A549 (cell line): ENCODE measurements at regions not wholly inside any gene's neighbourhood (a gene's known extent, or its start where the extent isn't known, plus 50 kb on each side); places are given as distances from the start of the nearest gene placed in this dataset.

ENCODE experiments used
- ATAC-seq, 2 experiments: fragments of 200-7000 bp in 1 of 2; fragments of >200 bp in 1 of 2; cut with Nextera tagmentation in 1 of 2; cut with Tn5 transposase in 1 of 2; 3 replicates each; pipeline versions ENCODE4 v1.8.0 to v1.9.1; 2018 to 2020; ENCODE audit warnings: mild to moderate bottlenecking in 1 of 2, moderate library complexity in 1 of 2
- CTCF ChIA-PET: fragments of 300-600 bp; sonication (Branson Sonifier 250); formaldehyde crosslinking; extraction: SDS; loops from one replicate; lab custom pipeline; 2021; ENCODE audit warnings: antibody characterized with exemption, inconsistent platforms; lab: Yijun Ruan, JAX
- POLR2A ChIA-PET: fragments of 350-600 bp; formaldehyde crosslinking; extraction: SDS; loops from one replicate; lab custom pipeline; 2021; ENCODE audit warnings: antibody characterized with exemption, inconsistent platforms; lab: Yijun Ruan, JAX
- DNase-seq, 2 experiments: peaks; one replicate each; pipeline versions ENCODE4 v3.0.0 to v3.0.0-alpha.2; 2011 to 2016; ENCODE audit warnings: low read depth in 1 of 2, low spot score in 1 of 2
- FAIRE-seq: peaks from 2 replicates; lab custom pipeline; 2011; peaks lifted over from hg19 to GRCh38; lab: Jason Lieb, UNC
- H3K27ac ChIP-seq, 2 experiments: fragments of >200 bp; sonication (Bioruptor Twin); formaldehyde crosslinking; 3 replicates each; pipeline ENCODE4 v1.5.1; 2016 to 2017
- H3K4me1 ChIP-seq: fragments of >200 bp; sonication (Bioruptor Twin); formaldehyde crosslinking; 3 replicates; pipeline ENCODE4 v1.6.1; 2016
- H3K4me2 ChIP-seq: fragments of >200 bp; sonication (Bioruptor Twin); formaldehyde crosslinking; 3 replicates; pipeline ENCODE4 v1.6.1; 2016
- H3K4me3 ChIP-seq: fragments of >200 bp; sonication (Bioruptor Twin); formaldehyde crosslinking; 3 replicates; pipeline ENCODE4 v1.5.1; 2016
- H3K9me3 ChIP-seq: fragments of >200 bp; sonication (Bioruptor Twin); formaldehyde crosslinking; 3 replicates; pipeline ENCODE4 v1.6.1; 2016
- BHLHE40 ChIP-seq: IDR thresholded peaks from 2 replicates; pipeline ENCODE4 v1.6.1; 2012; ENCODE audit warnings: low read depth, low read length, inconsistent platforms
- EHMT2 ChIP-seq: fragments of 200-600 bp; sonication (generic); IDR thresholded peaks from 2 replicates; pipeline ENCODE4 v1.6.1; 2016; ENCODE audit warnings: antibody characterized with exemption, low read depth, mild to moderate bottlenecking, moderate library complexity
- FOSB ChIP-seq: fragments of 250-450 bp; sonication (Bioruptor Pico); IDR thresholded peaks from 2 replicates; pipeline ENCODE4 v1.5.0; 2020; ENCODE audit warnings: mild to moderate bottlenecking, moderate library complexity
- FOXS1 ChIP-seq: fragments of 250-450 bp; sonication (Bioruptor Pico); IDR thresholded peaks from 2 replicates; pipeline ENCODE4 v1.5.0; 2020; ENCODE audit warnings: mild to moderate bottlenecking, moderate library complexity
- JUN ChIP-seq, 2 experiments: fragments of >200 bp; sonication (Bioruptor Twin); formaldehyde crosslinking; IDR thresholded peaks; 2 replicates in 1 of 2; 3 replicates in 1 of 2; pipeline ENCODE4 v1.6.1; 2016 to 2017
- JUNB ChIP-seq: fragments of >200 bp; sonication (Bioruptor Twin); formaldehyde crosslinking; IDR thresholded peaks from 2 replicates; pipeline ENCODE4 v1.6.1; 2016
- MAFK ChIP-seq: fragments of 450-650 bp; IDR thresholded peaks from 2 replicates; pipeline ENCODE4 v1.6.1; 2014; ENCODE audit not compliant: partially characterized antibody
- MAX ChIP-seq: IDR thresholded peaks from 2 replicates; pipeline ENCODE4 v1.6.1; 2012
- MAZ ChIP-seq: fragments of 150-350 bp; IDR thresholded peaks from 2 replicates; pipeline ENCODE4 v1.6.1; 2014; ENCODE audit warnings: antibody characterized with exemption, low read depth, low read length, borderline replicate concordance
- NR3C1 ChIP-seq: fragments of >200 bp; sonication (Bioruptor Twin); formaldehyde crosslinking; IDR thresholded peaks from 3 replicates; pipeline ENCODE4 v1.6.1; 2017
- PHF8 ChIP-seq: fragments of 200-600 bp; sonication (generic); IDR thresholded peaks from 2 replicates; pipeline ENCODE4 v1.6.1; 2016; ENCODE audit warnings: low read depth, mild to moderate bottlenecking, antibody characterized with exemption, moderate library complexity, borderline replicate concordance
- POLR2AphosphoS2 ChIP-seq: conservative IDR thresholded peaks from 2 replicates; pipeline ENCODE4 v1.6.1; 2012; ENCODE audit warnings: low read length, improper control_type of control experiment, inconsistent platforms
- RARB ChIP-seq: fragments of 250-450 bp; sonication (Bioruptor Pico); IDR thresholded peaks from 2 replicates; pipeline ENCODE4 v1.8.0; 2021; ENCODE audit warnings: mild to moderate bottlenecking, moderate library complexity
- RCOR1 ChIP-seq: fragments of 150-350 bp; IDR thresholded peaks from 2 replicates; pipeline ENCODE4 v1.6.1; 2014; ENCODE audit warnings: antibody characterized with exemption, low read length, low read depth
- RNF2 ChIP-seq: fragments of 200-600 bp; sonication (generic); IDR thresholded peaks from 2 replicates; pipeline ENCODE4 v1.6.1; 2016; ENCODE audit warnings: low read depth, mild to moderate bottlenecking, antibody characterized with exemption, moderate library complexity, borderline replicate concordance
- TFCP2L1 ChIP-seq: fragments of 250-450 bp; sonication (Bioruptor Pico); IDR thresholded peaks from 2 replicates; pipeline ENCODE4 v1.5.0; 2021; ENCODE audit warnings: mild to moderate bottlenecking
- ZFP36 ChIP-seq: fragments of 450-650 bp; IDR thresholded peaks from 2 replicates; pipeline ENCODE4 v1.6.1; 2014; ENCODE audit warnings: borderline replicate concordance; ENCODE audit not compliant: partially characterized antibody
- ZSCAN20 ChIP-seq: fragments of 250-450 bp; sonication (Bioruptor Pico); IDR thresholded peaks from 2 replicates; pipeline ENCODE4 v1.8.0; 2022; ENCODE audit warnings: mild to moderate bottlenecking, moderate library complexity
- WGBS: methylation state at CpG from one replicate; pipeline ENCODE4 v1.1.6; 2017; ENCODE audit errors: missing lambda C conversion rate; 5-methylcytosine and 5-hydroxymethylcytosine counted together
- TF ChIP-seq, protein P1 (sequence below): fragments of >200 bp; sonication (Bioruptor Twin); formaldehyde crosslinking; IDR thresholded peaks from 3 replicates; pipeline ENCODE4 v1.6.1; 2016
- TF ChIP-seq, protein P2 (sequence below): fragments of 450-650 bp; IDR thresholded peaks from 2 replicates; pipeline ENCODE4 v1.6.1; 2014; ENCODE audit warnings: antibody characterized with exemption
- TF ChIP-seq, protein P3 (sequence below): IDR thresholded peaks from 2 replicates; pipeline ENCODE4 v1.6.1; 2012
- TF ChIP-seq, protein P4 (sequence below): fragments of >200 bp; sonication (Bioruptor Twin); formaldehyde crosslinking; IDR thresholded peaks from 2 replicates; pipeline ENCODE4 v1.6.1; 2016

DNA sequence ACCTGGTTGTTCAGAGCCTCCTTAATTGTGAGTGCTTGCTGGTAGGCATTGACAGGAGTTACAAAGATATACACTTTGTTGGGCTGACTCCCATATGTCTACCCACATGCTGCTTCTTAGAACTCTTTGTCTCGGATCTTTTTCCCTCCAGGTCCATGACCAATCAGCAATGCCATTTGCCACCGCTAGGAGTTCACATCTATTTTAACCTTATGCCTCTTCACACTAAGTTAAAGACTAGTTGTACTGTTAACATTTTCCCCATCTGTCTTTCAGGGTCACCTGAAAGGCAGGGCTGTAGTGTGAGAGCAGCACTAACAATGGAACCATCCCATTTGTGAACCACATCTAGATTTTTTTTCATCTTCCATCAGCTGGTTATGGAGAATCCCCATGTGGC lies 226.7 kb upstream of the NPY start (continued):
- no peak for TF ChIP-seq ZSCAN20 (CRISPR knock-in tag)

DNA sequence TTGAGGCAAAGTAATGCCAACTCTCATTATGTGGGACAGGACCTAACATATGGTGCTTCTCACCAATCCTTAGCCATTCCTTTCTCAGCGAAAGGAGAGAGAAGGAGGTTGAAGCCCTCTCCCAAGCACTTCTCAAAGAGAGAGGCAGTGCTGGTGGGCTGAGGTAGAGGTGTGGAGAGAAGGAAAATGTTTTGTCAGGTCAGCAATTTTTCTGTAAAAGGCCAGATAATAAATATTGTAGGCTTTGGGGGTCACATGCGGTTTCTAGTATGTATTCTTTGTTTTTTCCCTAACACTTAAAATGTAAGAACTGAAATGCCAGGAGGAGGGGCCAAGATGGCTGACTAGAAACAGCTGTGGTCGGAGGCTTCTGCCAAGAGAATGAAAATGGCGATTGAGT lies 225.0 kb upstream of the NPY start:
- FAIRE-seq (no peak), ATAC-seq (no peak), DNase-seq (no peak)
- ChIA-PET CTCF (no interaction called here), POLR2A (no interaction called here)
- Histone ChIP-seq H3K4me3 (no peak overlapping the region), H3K27ac (no peak overlapping the region), H3K4me2 (no peak overlapping the region), H3K9me3 (no peaks in the 10 kb centered on the region; the same call in 2 of the 3 replicates), H3K4me1 (no peaks in the 10 kb centered on the region)
- 7% methylated on average over 4 of the region's 4 CpGs for WGBS
- TF ChIP-seq MAFK (peak; percentile 92), FOXS1 (CRISPR knock-in tag) (no peak)

DNA sequence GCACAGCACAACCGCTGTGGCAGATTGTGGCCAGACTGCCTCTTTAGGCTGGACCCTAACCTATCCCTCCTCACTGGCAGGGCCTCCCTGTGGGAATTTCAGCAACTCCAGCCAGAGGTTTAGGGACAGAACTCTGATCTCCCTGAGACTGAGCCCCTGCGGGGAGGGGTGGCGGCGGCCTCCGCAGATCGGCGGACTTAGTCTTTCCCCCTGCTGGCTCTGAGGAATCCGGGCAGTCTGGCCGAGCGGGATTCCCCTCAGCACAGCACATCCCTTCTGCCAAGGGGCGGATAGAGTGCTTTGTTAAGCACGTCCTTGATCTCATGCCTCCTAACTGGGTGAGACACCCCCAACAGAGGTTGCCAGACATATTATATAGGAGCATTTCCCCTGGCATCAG lies 224.2 kb upstream of the NPY start:
- no peak for DNase-seq
- no peaks in the 10 kb centered on the region for H3K4me1 ChIP-seq
- H3K27ac ChIP-seq, result no peak overlapping the region
- CTCF ChIA-PET, result no interaction called here
- TF ChIP-seq PHF8 (no peak), ZSCAN20 (CRISPR knock-in tag) (no peak), NR3C1 (no peak), MAX (no peak), FOXS1 (CRISPR knock-in tag) (no peak), ZFP36 (no peak), EHMT2 (no peak)
- TF ChIP-seq, protein P1, sequence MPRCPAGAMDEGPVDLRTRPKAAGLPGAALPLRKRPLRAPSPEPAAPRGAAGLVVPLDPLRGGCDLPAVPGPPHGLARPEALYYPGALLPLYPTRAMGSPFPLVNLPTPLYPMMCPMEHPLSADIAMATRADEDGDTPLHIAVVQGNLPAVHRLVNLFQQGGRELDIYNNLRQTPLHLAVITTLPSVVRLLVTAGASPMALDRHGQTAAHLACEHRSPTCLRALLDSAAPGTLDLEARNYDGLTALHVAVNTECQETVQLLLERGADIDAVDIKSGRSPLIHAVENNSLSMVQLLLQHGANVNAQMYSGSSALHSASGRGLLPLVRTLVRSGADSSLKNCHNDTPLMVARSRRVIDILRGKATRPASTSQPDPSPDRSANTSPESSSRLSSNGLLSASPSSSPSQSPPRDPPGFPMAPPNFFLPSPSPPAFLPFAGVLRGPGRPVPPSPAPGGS, result no peak
- WGBS, result 13% methylated on average over 6 of the region's 12 CpGs
- H3K9me3 ChIP-seq, result no peaks in the 10 kb centered on the region; the same call in 2 of the 3 replicates
- no peak overlapping the region for H3K4me3 ChIP-seq
- ATAC-seq, result no peak
- no peak for FAIRE-seq
- POLR2A ChIA-PET, result no interaction called here
- H3K4me2 ChIP-seq, result no peak overlapping the region

GRCh38 chr7:24063721-24064120 lies 220.3 kb upstream of the NPY start:
- Histone ChIP-seq H3K4me2 (no peak overlapping the region), H3K9me3 (no peaks in the 10 kb centered on the region), H3K4me1 (no peaks in the 10 kb centered on the region), H3K4me3 (no peak overlapping the region), H3K27ac (no peak overlapping the region)
- ATAC-seq, result no peak
- DNase-seq, result no peak
- FAIRE-seq, result no peak
- WGBS, result 31% methylated on average over 6 of the region's 6 CpGs
- ChIA-PET CTCF (interaction anchor here (0.7 kb wide), 1 partner anchor 698 kb away, joined by 3 read pairs; no protein-coding TSS in a partner anchor), POLR2A (no interaction called here)
- TF ChIP-seq, protein P2, sequence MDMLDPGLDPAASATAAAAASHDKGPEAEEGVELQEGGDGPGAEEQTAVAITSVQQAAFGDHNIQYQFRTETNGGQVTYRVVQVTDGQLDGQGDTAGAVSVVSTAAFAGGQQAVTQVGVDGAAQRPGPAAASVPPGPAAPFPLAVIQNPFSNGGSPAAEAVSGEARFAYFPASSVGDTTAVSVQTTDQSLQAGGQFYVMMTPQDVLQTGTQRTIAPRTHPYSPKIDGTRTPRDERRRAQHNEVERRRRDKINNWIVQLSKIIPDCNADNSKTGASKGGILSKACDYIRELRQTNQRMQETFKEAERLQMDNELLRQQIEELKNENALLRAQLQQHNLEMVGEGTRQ, result no peak
- TF ChIP-seq, protein P3, sequence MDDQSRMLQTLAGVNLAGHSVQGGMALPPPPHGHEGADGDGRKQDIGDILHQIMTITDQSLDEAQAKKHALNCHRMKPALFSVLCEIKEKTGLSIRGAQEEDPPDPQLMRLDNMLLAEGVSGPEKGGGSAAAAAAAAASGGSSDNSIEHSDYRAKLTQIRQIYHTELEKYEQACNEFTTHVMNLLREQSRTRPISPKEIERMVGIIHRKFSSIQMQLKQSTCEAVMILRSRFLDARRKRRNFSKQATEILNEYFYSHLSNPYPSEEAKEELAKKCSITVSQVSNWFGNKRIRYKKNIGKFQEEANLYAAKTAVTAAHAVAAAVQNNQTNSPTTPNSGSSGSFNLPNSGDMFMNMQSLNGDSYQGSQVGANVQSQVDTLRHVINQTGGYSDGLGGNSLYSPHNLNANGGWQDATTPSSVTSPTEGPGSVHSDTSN, result no peak
- no peak for TF ChIP-seq TFCP2L1 (CRISPR knock-in tag)
- TF ChIP-seq FOSB (CRISPR knock-in tag), result no peak

DNA sequence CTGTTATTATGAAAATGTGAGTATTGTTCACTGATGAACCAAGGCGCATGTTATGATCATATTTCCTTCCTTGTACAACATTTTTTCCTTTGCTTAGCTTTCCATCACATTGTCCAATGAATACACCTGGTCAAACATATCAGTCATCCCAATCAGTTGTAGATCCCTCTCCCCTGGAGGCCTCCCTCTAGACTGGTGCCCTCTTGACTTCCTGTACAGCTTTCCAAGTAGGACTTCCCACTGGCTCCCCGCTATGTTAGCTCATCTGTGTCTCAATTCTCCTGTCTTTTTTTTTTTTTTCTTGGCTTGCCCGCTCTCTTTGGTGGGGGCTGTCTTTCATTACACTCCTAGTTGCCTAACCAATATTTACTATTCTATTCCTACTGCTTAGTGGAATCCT lies 214.2 kb upstream of the NPY start:
- H3K9me3 ChIP-seq, result no peaks in the 10 kb centered on the region
- 24% methylated on average over 3 of the region's 3 CpGs for WGBS
- H3K4me2 ChIP-seq, result no peak overlapping the region
- FAIRE-seq (no peak), ATAC-seq (no peak), DNase-seq (no peak)
- H3K4me3 ChIP-seq, result no peak overlapping the region
- ChIA-PET POLR2A (no interaction called here), CTCF (interaction anchor here (0.6 kb wide), 1 partner anchor 26 kb away, joined by 4 read pairs; no protein-coding TSS in a partner anchor)
- no peak overlapping the region for H3K27ac ChIP-seq
- TF ChIP-seq POLR2AphosphoS2, result no peak
- no peak for TF ChIP-seq MAZ
- TF ChIP-seq ZFP36, result no peak
- TF ChIP-seq FOSB (CRISPR knock-in tag), result no peak
- TF ChIP-seq, protein P4, sequence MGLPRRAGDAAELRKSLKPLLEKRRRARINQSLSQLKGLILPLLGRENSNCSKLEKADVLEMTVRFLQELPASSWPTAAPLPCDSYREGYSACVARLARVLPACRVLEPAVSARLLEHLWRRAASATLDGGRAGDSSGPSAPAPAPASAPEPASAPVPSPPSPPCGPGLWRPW, result no peak
- TF ChIP-seq ZSCAN20 (CRISPR knock-in tag), result no peak
- TF ChIP-seq JUN (IDR thresholded peaks at IDR 0.05), result no peak
- TF ChIP-seq BHLHE40, result no peak
- no peak for TF ChIP-seq RNF2
- TF ChIP-seq PHF8, result no peak
- TF ChIP-seq, protein P3, result no peak
- TF ChIP-seq RARB (CRISPR knock-in tag), result no peak
- no peak for TF ChIP-seq RCOR1
- TF ChIP-seq JUNB, result no peak
- H3K4me1 ChIP-seq, result no peaks in the 10 kb centered on the region
